ENCODE measurements at regions not wholly inside any gene's neighbourhood (a gene's known extent, or its start where the extent isn't known, plus 50 kb on each side); places are given as distances from the start of the nearest gene placed in this dataset.

DNA sequence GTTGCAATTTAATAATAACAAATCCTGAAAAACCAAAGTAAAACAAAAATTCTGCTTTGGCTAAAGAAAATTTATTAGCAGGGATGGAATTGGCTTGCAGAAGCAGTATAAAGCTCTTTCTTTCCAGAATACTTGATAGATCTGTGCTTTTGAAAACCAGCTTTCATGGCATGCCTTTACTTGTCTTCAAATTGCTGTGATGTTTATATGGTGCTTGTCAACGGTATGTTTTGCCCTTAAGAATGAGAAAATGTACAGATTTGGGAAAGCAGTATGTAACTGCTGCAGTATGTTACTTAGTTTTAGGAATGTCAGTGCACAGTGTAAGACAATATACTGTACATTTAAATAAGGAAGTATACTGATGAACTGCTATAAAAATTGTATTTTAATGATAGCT is 120.8 kb upstream of the PCDH20 start:
- TF ChIP-seq EP300 (IDR thresholded peaks at IDR 0.05; ENCODE audit: borderline replicate concordance) = no peak
- TF ChIP-seq CREB1 (IDR thresholded peaks at IDR 0.05; ENCODE audit: low read depth) = no peak
- TF ChIP-seq RAD21 (IDR thresholded peaks at IDR 0.05; ENCODE audit: low read depth) = no peak
- TF ChIP-seq TAF1 (IDR thresholded peaks at IDR 0.05; ENCODE audit: low read depth) = no peak
